ENCODE measurements at regions not wholly inside any gene's neighbourhood (a gene's known extent, or its start where the extent isn't known, plus 50 kb on each side); places are given as distances from the start of the nearest gene placed in this dataset.

- dilution Hi-C loops (cut with HindIII; ENCODE audit: low sequenced_read_pairs, unreplicated experiment), result no loop called here
- BruUV-seq (replicated peaks), result no TSS peak
- H3K14ac ChIP-seq (replicated peaks; ENCODE audit: low read depth, low read length), result no peak overlapping the region
Observed at GRCh38 chr21:38933731-38934130, 128.0 kb downstream of the ETS2 start.

More at GRCh38 chr21:38933731-38934130, 128.0 kb downstream of the ETS2 start:
- H3K79me1 ChIP-seq (ENCODE audit: low read depth in 1 of 2, low read length in 2 of 2), result no peaks in the 10 kb centered on the region
- no peak overlapping the region for H3K23ac ChIP-seq (ENCODE audit: low read depth, low read length)
- DNase-seq (no peak), ATAC-seq (ENCODE audit: low read depth) (no peak)
- H2AK9ac ChIP-seq (replicated peaks; ENCODE audit: low read depth, low read length, poor library complexity), result peak overlapping the region; percentile 13
- ChIA-PET CTCF (interaction anchor here (1.1 kb wide), 1 partner anchor 23 kb away, joined by 3 read pairs; no protein-coding TSS in a partner anchor), POLR2A (ENCODE audit: unreplicated experiment) (no interaction called here)
- no peak overlapping the region for H3K4me3 ChIP-seq (ENCODE audit: insufficient read depth, low read depth, low read length)
- H3K18ac ChIP-seq (ENCODE audit: low read depth, low read length), result no peak overlapping the region
- no peaks in the 10 kb centered on the region; the same call in 1 of the 2 replicates for H3K9me3 ChIP-seq (ENCODE audit: control insufficient read depth, insufficient read depth, low read length)
- H4K91ac ChIP-seq (ENCODE audit: insufficient read depth, low read depth, low read length), result 0 out of 2 replicates have a peak overlapping the region, but pooled peaks have one; percentile 12
- intact Hi-C loops (cut with micrococcal nuclease), result no loop called here
- 0 out of 2 replicates have a peak overlapping the region, but pooled peaks have one; percentile 10 for H3K4ac ChIP-seq (ENCODE audit: low read depth, low read length)
- no CpG with 5 or more reads among the region's 10 CpGs for WGBS, 2 experiments (ENCODE audit: extremely low coverage in 2 of 2, insufficient read length in 1 of 2)
- H2BK5ac ChIP-seq (ENCODE audit: low read depth, low read length, poor library complexity, severe bottlenecking), result no peak overlapping the region
- H4K20me1 ChIP-seq (ENCODE audit: insufficient read depth, low read length), result no peaks in the 10 kb centered on the region
- H2BK120ac ChIP-seq (ENCODE audit: low read depth, low read length), result no peak overlapping the region
- no peak overlapping the region for H3K4me2 ChIP-seq (ENCODE audit: low read depth, low read length)
- in situ Hi-C loops (cut with MboI; ENCODE audit: low sequenced_read_pairs), result no loop called here
- peak overlapping the region; percentile 37 for H2AFZ ChIP-seq (replicated peaks; ENCODE audit: low read length, poor library complexity)
- no peak overlapping the region; the same call in 1 of the 2 replicates for H4K5ac ChIP-seq (ENCODE audit: low read depth, low read length)
- TF ChIP-seq RCOR1 (IDR thresholded peaks at IDR 0.05; ENCODE audit: insufficient replicate concordance, low read length) (no peak), MXI1 (IDR thresholded peaks at IDR 0.05; ENCODE audit: borderline replicate concordance, low read depth, low read length) (no peak), POLR2A (IDR thresholded peaks at IDR 0.05; ENCODE audit: low read depth, low read length) (no peak), RFX5 (IDR thresholded peaks at IDR 0.05; ENCODE audit: low read depth, low read length) (no peak), SMC3 (IDR thresholded peaks at IDR 0.05; ENCODE audit: low read depth, low read length) (no peak)
- no peak overlapping the region; the same call in 1 of the 2 replicates for H2BK20ac ChIP-seq (ENCODE audit: low read depth, low read length)
- no peak overlapping the region for H3K9ac ChIP-seq (ENCODE audit: low read depth, low read length)
- peaks cover 7% of the 10 kb centered on the region for H3K4me1 ChIP-seq (ENCODE audit: control insufficient read depth, insufficient read depth, low read length)
- no peaks in the 10 kb centered on the region for H3K36me3 ChIP-seq (ENCODE audit: control insufficient read depth, insufficient read depth, low read length)
- peaks cover 11% of the 10 kb centered on the region for H3K9me1 ChIP-seq (ENCODE audit: insufficient read depth, low read length)
- H3K27me3 ChIP-seq (ENCODE audit: control insufficient read depth, insufficient read depth, low read length), result peaks cover 3% of the 10 kb centered on the region; the same call in 1 of the 2 replicates
- no peak overlapping the region for H4K8ac ChIP-seq (ENCODE audit: low read depth in 2 of 2, low read length in 2 of 2)
- no peak overlapping the region for H3K56ac ChIP-seq (ENCODE audit: extremely low read depth, insufficient read depth, low read length)
- H3K27ac ChIP-seq (ENCODE audit: insufficient read depth, low read length), result no peak overlapping the region
- H2AK5ac ChIP-seq (ENCODE audit: low read depth, low read length), result peak overlapping the region; percentile 39
- no peak overlapping the region for H2BK15ac ChIP-seq (ENCODE audit: low read depth, low read length)
